ENCODE measurements at regions not wholly inside any gene's neighbourhood (a gene's known extent, or its start where the extent isn't known, plus 50 kb on each side); places are given as distances from the start of the nearest gene placed in this dataset.

DNA sequence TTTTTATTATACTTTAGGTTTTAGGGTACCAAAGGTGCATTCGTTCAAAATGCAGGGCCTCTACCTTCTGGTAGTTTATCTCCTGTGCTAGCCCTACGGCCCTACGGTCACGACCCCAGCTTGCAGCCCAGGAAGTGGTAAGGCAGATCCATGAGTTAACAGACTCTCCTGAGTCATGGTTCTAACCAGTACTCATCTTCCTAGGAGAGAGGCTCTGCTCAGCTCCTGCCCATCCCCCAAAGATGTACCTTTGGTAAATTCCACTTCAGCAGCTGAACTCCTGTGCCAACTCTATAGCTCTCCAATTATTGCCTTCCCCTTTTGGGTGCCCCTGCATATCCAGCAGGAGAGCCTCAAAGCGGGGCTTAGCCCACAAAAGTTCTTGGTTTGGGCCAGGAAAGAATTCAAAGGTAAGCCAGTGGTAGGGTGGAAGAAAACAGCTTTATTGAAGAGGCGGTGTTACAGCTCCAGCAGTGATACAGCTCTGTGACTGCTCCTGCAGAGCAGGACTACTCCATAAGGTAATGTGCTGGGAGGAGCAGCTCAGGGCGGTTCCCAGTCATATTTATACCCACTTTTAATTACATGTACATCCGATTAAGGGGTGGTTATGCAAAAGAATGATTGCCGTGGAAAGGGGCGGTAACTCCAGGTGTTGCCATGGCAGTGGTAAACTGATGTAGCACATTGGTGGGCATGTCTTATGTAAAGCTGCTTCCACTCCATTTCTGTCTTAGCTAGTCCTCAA lies 241.4 kb downstream of the PMP22 start:
- TF ChIP-seq, protein P1, sequence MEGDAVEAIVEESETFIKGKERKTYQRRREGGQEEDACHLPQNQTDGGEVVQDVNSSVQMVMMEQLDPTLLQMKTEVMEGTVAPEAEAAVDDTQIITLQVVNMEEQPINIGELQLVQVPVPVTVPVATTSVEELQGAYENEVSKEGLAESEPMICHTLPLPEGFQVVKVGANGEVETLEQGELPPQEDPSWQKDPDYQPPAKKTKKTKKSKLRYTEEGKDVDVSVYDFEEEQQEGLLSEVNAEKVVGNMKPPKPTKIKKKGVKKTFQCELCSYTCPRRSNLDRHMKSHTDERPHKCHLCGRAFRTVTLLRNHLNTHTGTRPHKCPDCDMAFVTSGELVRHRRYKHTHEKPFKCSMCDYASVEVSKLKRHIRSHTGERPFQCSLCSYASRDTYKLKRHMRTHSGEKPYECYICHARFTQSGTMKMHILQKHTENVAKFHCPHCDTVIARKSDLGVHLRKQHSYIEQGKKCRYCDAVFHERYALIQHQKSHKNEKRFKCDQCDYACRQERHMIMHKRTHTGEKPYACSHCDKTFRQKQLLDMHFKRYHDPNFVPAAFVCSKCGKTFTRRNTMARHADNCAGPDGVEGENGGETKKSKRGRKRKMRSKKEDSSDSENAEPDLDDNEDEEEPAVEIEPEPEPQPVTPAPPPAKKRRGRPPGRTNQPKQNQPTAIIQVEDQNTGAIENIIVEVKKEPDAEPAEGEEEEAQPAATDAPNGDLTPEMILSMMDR (IDR thresholded peaks at IDR 0.05; ENCODE audit: low read depth, low read length) = no peak
- no peak for TF ChIP-seq POLR2A (IDR thresholded peaks at IDR 0.05; ENCODE audit: extremely low read depth, insufficient read length)
- TF ChIP-seq, protein P2, sequence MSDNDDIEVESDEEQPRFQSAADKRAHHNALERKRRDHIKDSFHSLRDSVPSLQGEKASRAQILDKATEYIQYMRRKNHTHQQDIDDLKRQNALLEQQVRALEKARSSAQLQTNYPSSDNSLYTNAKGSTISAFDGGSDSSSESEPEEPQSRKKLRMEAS (IDR thresholded peaks at IDR 0.05; ENCODE audit: low read depth, low read length) = no peak

Data from NB4 (cell line).